HEK293 (cell line): ENCODE measurements at regions not wholly inside any gene's neighbourhood (a gene's known extent, or its start where the extent isn't known, plus 50 kb on each side); places are given as distances from the start of the nearest gene placed in this dataset.

Experiments
- CTCF ChIA-PET: fragments of 350-600 bp; formaldehyde crosslinking; extraction: SDS; loops from one replicate; lab custom pipeline; 2021; ENCODE audit warnings: antibody characterized with exemption; lab: Yijun Ruan, JAX
- POLR2A ChIA-PET: fragments of 300-600 bp; formaldehyde crosslinking; extraction: SDS; loops from one replicate; lab custom pipeline; 2020; ENCODE audit warnings: antibody characterized with exemption, inconsistent platforms; lab: Yijun Ruan, JAX
- H3K27ac ChIP-seq: fragments of 200-500 bp; sonication (Bioruptor generic); 2 replicates; pipeline ENCODE4 v1.5.1; 2014; ENCODE audit warnings: low read depth, low read length, control low read depth, inconsistent platforms; ENCODE audit errors: extremely low read depth
- H3K36me3 ChIP-seq, 2 experiments: fragments of 200-500 bp in 1 of 2; sonication (Bioruptor generic) in 1 of 2; 1 replicate in 1 of 2; 2 replicates in 1 of 2; pipeline ENCODE4 v1.5.1; 2014 to 2017; ENCODE audit warnings: inconsistent platforms in 2 of 2, low read length in 2 of 2; ENCODE audit not compliant: control insufficient read depth in 2 of 2, insufficient read depth in 1 of 2
- H3K4me1 ChIP-seq: fragments of 200-500 bp; sonication (Bioruptor generic); 2 replicates; pipeline ENCODE4 v1.5.1; 2014; ENCODE audit warnings: mild to moderate bottlenecking, low read length, inconsistent platforms; ENCODE audit not compliant: control insufficient read depth, insufficient read depth
- H3K4me3 ChIP-seq: 2 replicates; pipeline ENCODE4 v1.5.1; 2011; ENCODE audit warnings: low read depth, mild to moderate bottlenecking, control low read depth, low read length, moderate library complexity
- H3K9me3 ChIP-seq: fragments of 200-500 bp; sonication (Bioruptor generic); 2 replicates; pipeline ENCODE4 v1.5.1; 2014; ENCODE audit warnings: low read depth, low read length, inconsistent platforms; ENCODE audit not compliant: control insufficient read depth, insufficient read depth
- ELK4 ChIP-seq: IDR thresholded peaks from 2 replicates; pipeline ENCODE4 v1.6.1; 2011; ENCODE audit warnings: mild to moderate bottlenecking, low read depth, low read length, borderline replicate concordance
- PRDM10 ChIP-seq: fragments of 450-650 bp; formaldehyde crosslinking; IDR thresholded peaks from 2 replicates; pipeline ENCODE4 v1.5.1; 2016; ENCODE audit warnings: missing biosample characterization, missing genetic modification characterization
- PRDM2 ChIP-seq: fragments of 450-650 bp; formaldehyde crosslinking; IDR thresholded peaks from 2 replicates; pipeline ENCODE4 v1.5.1; 2016; ENCODE audit warnings: missing biosample characterization, missing genetic modification characterization, borderline replicate concordance
- ZBTB17 ChIP-seq: fragments of 450-650 bp; formaldehyde crosslinking; IDR thresholded peaks from 2 replicates; pipeline ENCODE4 v1.5.1; 2016; ENCODE audit warnings: missing biosample characterization, missing genetic modification characterization
- ZBTB44 ChIP-seq: fragments of 450-650 bp; IDR thresholded peaks from 2 replicates; pipeline ENCODE4 v1.5.1; 2018; ENCODE audit warnings: missing biosample characterization, mild to moderate bottlenecking, missing genetic modification characterization
- ZFP69B ChIP-seq: fragments of 450-650 bp; formaldehyde crosslinking; IDR thresholded peaks from 2 replicates; pipeline ENCODE4 v1.5.1; 2016; ENCODE audit warnings: missing biosample characterization, missing genetic modification characterization
- ZNF132 ChIP-seq: fragments of 450-650 bp; formaldehyde crosslinking; IDR thresholded peaks from 2 replicates; pipeline ENCODE4 v1.5.1; 2017; ENCODE audit warnings: missing biosample characterization, missing genetic modification characterization, borderline replicate concordance
- ZNF133 ChIP-seq: fragments of 450-650 bp; formaldehyde crosslinking; IDR thresholded peaks from 2 replicates; pipeline ENCODE4 v1.5.1; 2016; ENCODE audit warnings: missing biosample characterization, missing genetic modification characterization
- ZNF175 ChIP-seq: fragments of 450-650 bp; formaldehyde crosslinking; IDR thresholded peaks from 2 replicates; pipeline ENCODE4 v1.5.1; 2016; ENCODE audit warnings: missing biosample characterization, missing genetic modification characterization
- ZNF19 ChIP-seq: fragments of 450-650 bp; formaldehyde crosslinking; IDR thresholded peaks from 2 replicates; pipeline ENCODE4; 2016; ENCODE audit warnings: missing biosample characterization, missing genetic modification characterization, low read depth
- ZNF211 ChIP-seq: fragments of 450-650 bp; formaldehyde crosslinking; IDR thresholded peaks from 2 replicates; pipeline ENCODE4 v1.5.1; 2016; ENCODE audit warnings: low read depth, missing biosample characterization, missing genetic modification characterization
- ZNF248 ChIP-seq: fragments of 450-650 bp; formaldehyde crosslinking; IDR thresholded peaks from 2 replicates; pipeline ENCODE4 v1.5.1; 2017; ENCODE audit warnings: missing biosample characterization, missing genetic modification characterization
- ZNF266 ChIP-seq: fragments of 450-650 bp; formaldehyde crosslinking; IDR thresholded peaks from 2 replicates; pipeline ENCODE4 v1.5.1; 2016; ENCODE audit warnings: missing biosample characterization, missing genetic modification characterization, low read depth
- ZNF391 ChIP-seq: fragments of 450-650 bp; formaldehyde crosslinking; IDR thresholded peaks from 2 replicates; pipeline ENCODE4 v1.5.1; 2016; ENCODE audit warnings: low read depth, missing biosample characterization, missing genetic modification characterization, borderline replicate concordance
- ZNF571 ChIP-seq: fragments of 450-650 bp; formaldehyde crosslinking; IDR thresholded peaks from 2 replicates; pipeline ENCODE4 v1.5.0; 2017; ENCODE audit warnings: missing biosample characterization, missing genetic modification characterization
- ZNF626 ChIP-seq: fragments of 450-650 bp; sonication (Bioruptor Pico); formaldehyde crosslinking; IDR thresholded peaks from 2 replicates; pipeline ENCODE4 v1.5.1; 2018; ENCODE audit warnings: missing biosample characterization, missing genetic modification characterization, inconsistent platforms
- ZNF660 ChIP-seq: fragments of 450-650 bp; IDR thresholded peaks from 2 replicates; pipeline ENCODE4 v1.5.1; 2018; ENCODE audit warnings: missing biosample characterization, mild to moderate bottlenecking, missing genetic modification characterization
- ZNF704 ChIP-seq: fragments of 450-650 bp; formaldehyde crosslinking; IDR thresholded peaks from 2 replicates; pipeline ENCODE4 v1.5.1; 2016; ENCODE audit warnings: missing biosample characterization, missing genetic modification characterization
- ZNF768 ChIP-seq: fragments of 450-650 bp; formaldehyde crosslinking; IDR thresholded peaks from 2 replicates; pipeline ENCODE4 v1.5.1; 2018; ENCODE audit warnings: missing biosample characterization, mild to moderate bottlenecking, missing genetic modification characterization
- ZSCAN4 ChIP-seq: fragments of 450-650 bp; formaldehyde crosslinking; IDR thresholded peaks from 2 replicates; pipeline ENCODE4 v1.5.1; 2017; ENCODE audit warnings: missing biosample characterization, missing genetic modification characterization
- ZSCAN5A ChIP-seq: fragments of 450-650 bp; formaldehyde crosslinking; IDR thresholded peaks from 2 replicates; pipeline ENCODE4 v1.5.1; 2016; ENCODE audit warnings: missing biosample characterization, missing genetic modification characterization

- TF ChIP-seq ZBTB44 (no peak), ZNF626 (tag by site-specific recombination) (no peak), ZNF133 (no peak), ZNF704 (no peak), ZNF211 (tag by site-specific recombination) (no peak), ZNF391 (tag by site-specific recombination) (no peak)
These were observed 247.7 kb downstream of the OLFM4 start (continued) for GRCh38 chr13:53276265-53276664.

- CTCF ChIA-PET, result interaction anchor here (0.6 kb wide), 1 partner anchor 674 kb away, joined by 3 read pairs; no protein-coding TSS in a partner anchor
- POLR2A ChIA-PET, result no interaction called here
- TF ChIP-seq ZFP69B (tag by site-specific recombination) (no peak), ZNF133 (no peak), ZSCAN5A (tag by site-specific recombination) (no peak), ZNF571 (tag by site-specific recombination) (no peak), PRDM2 (tag by site-specific recombination) (no peak), ELK4 (no peak), ZSCAN4 (tag by site-specific recombination) (no peak), ZNF768 (tag by site-specific recombination) (no peak), ZNF19 (tag by site-specific recombination) (no peak), ZNF175 (tag by site-specific recombination) (no peak), ZNF132 (tag by site-specific recombination) (no peak), ZBTB17 (tag by site-specific recombination) (no peak), PRDM10 (tag by site-specific recombination) (no peak), ZNF266 (tag by site-specific recombination) (no peak), ZNF660 (tag by site-specific recombination) (no peak), ZNF248 (no peak)
These were observed 253.1 kb downstream of the OLFM4 start for GRCh38 chr13:53281677-53282076.

More at GRCh38 chr13:53281677-53282076, 253.1 kb downstream of the OLFM4 start:
- H3K9me3 ChIP-seq, result no peaks in the 10 kb centered on the region
- H3K27ac ChIP-seq, result no peak overlapping the region
- no peak overlapping the region for H3K4me3 ChIP-seq
- no peaks in the 10 kb centered on the region for H3K36me3 ChIP-seq
- H3K4me1 ChIP-seq, result no peaks in the 10 kb centered on the region
